Stimulated activated CD8-positive, alpha-beta memory T cell treated with anti-CD3 and anti-CD28 coated beads, Interleukin-7, amount 100 ng/mL, for 4 hours (primary cell): ENCODE measurements at regions not wholly inside any gene's neighbourhood (a gene's known extent, or its start where the extent isn't known, plus 50 kb on each side); places are given as distances from the start of the nearest gene placed in this dataset.
"Not testable (repeated sequence)": the region's sequence is repeated elsewhere in the genome, so short reads cannot be mapped to it uniquely, and the experiment has no call there.

Experiments
- DNase-seq, 2 donors: peaks; one replicate each; pipeline ENCODE4 v3.0.0-alpha.2; 2020; ENCODE audit warnings: low read depth in 2 of 2

DNA sequence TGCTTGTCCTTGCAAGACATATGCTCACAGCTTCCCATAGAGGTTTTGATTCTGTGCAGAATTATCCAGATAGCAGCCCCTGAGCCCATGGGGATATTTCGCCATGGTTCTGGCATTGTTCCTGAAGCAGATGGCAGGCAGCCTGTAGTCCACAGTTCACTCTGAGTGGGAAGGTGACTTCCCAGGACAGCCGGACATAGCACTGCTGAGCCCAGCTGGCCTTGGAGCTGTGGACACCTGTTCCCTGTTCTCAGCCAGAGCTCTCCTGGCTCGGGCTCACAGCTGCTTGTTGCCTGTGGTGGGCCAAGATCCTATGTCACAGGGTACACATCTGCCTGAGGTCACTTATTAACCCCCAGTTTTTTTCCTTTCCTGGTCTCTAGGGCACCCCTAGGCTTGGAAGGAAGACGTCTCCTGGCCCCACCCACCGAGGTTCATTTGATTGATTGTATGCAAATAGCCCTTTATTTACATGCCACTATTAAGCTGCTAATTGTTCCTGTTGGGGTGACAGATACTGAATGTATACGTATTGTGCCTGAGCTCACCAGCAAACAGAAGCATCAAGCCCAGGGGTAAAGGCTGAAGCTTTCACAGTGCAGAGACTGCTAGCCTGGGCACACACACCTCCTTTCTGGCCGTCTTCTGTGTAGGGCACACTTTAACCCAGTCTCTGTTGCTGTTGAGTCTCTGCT lies 96.6 kb upstream of the DMRT1 start:
- DNase-seq, result no peak

DNA sequence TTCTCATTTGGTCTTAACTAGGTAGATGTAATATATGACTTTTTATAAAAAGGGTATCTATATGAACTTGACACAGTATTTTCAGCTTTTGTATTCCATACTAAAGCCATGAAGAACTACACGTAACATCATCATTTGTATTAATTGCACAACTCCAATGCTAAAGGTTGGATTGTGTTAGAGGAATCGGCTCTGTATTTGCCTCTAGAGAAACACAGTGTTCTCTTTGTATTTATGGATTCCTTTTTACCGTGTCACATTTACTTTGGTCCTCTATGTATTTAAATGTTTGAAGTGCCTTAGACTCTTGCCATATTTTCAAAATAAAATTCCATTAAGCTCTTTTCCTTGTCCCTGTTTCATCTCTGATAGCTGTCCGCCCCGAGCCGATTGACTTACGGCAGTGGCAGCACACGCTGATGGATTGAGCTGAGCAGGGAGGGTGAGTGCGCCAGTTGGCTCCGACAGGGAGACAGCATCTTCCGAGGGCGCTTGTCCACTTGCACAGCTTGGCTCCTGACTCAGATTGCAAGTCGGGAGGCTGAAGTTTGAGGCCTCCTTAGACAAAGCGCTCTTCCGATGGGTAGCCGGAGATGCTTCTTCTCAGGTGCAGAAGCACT lies 95.6 kb upstream of the DMRT1 start:
- DNase-seq, result no peak

DNA sequence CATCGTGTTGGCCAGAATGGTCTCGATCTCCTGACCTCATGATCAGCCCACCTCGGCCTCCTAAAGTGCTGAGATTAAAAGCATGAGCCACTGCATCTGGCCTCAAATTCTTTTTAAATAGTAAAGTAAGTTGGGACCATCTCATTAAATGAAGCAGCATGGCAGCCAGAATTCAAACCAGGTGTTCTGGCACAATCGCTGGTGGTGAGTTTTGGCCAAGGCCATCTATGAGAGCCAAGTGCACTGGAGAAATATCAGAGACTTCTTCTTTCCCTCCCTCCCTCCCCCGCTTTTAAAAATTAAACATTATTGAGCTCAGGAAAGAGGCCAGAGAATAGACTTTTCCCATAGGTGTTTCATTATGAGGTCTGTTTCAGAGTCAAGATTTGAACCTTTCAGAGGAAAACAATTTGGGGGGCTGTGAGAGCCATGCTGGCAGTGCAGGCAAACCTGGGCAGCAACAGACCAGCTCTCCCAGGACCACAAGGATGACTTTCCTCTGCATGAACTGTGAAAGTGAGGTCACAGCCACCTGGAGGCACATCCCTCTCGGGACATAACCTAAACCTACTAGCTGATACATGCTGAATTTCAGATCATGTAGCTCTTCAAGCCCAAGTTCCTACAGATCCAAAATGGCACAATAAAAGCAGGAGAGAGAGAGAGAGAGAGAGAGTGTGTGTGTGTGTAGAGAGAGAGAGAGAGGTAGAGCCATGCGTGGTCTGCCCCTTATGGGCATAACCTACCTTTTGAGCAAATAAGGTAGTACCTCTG lies 94.6 kb upstream of the DMRT1 start:
- no peak for DNase-seq

DNA sequence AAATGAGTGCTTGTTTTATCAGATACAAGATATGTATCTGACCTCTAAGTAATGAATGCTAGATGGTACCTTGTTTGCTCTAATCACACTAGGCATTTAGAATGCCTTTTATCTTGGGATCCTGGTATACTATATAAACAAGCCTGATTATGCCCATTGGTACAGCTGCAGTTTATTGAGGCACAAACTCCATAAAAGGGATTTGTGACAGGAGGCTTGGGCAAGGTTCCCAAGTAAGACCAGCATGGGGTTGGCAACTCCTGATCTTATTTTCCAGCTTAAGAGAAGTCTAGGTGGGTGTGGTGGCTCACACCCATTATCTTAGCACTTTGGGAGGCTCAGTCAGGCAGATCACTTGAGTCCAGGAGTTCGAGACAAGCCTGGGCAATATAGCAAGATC lies 93.9 kb upstream of the DMRT1 start:
- DNase-seq, result no peak

DNA sequence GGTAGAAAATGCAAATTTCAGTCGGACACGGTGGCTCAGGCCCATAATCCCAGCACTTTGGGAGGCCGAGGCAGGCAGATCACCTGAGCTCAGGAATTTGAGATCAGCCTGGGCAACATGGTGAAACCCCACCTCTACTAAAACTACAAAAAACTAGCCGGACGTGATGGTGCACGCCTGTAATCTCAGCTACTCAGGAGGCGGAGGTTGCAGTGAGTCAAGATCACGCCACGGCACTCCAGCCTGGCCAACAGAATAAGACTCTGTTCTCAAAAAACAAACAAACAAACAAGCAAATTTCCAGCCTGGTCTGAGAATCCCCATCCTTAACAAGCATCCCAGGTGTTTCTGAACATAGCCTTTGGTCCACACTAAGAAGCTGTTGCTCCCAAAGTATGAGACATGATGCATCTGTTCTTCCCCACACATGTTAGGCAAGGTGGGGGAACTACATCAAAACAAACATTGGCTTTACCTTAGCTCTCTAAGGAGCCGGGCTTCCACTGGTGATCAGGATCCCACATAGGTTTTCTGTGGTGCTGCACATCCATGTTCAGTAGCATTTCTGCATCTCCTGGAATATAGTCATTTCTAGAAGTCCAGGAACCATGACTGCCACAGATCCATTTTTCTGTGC lies 92.5 kb upstream of the DMRT1 start:
- no peak for DNase-seq

DNA sequence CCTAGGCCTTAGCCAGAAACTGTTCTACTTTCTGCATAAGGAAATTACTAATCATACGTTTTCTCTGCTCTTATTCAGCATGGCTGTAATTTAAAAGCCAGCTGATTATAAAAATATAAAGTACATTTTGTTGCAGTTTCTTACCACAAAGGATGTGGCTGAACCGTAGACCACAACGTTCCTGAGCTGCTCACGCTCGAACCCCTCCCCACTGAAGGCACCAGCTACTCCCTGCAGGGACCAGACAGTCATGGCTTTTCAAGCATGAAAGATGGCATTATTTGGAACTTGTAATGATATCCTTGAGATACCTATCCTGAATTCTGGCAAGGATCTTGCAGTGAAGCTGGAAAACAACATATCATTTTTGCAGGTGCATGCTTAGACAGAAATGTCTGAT lies 91.8 kb upstream of the DMRT1 start:
- DNase-seq, result peak; percentile 1 to 11

DNA sequence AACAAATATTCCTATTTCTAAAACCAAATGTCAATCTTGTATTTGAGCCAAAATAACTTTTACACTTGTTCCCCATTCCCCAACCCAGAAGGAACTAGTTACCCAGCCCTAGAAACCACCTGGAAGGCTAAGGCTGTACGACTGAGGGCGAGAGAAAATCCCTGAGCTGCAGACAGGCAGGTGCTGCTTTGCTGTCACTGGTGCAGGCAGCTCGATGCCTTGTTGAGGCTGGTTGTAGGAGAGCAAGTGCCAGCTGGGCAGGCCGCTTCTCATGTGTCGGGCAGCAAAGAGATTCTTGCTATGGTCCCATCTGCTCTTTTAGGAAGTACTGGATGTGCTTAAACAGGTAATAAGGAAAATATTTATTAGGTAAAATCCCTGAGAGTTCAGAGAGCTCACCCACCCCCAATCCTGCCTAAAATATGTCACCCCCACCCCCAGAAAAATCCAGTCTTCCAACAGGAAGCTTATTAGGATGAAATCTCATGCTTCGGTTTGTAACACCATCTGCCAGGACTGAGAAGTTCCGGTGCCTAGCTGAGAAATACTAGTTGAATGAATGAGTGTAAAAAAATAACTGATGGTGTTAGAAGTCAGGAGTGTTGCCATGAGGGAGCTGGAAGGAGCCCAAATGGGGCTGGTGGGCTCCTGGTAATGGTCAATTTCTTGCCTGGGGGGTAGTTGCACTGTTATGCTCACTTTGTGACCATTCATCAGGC lies 91.1 kb upstream of the DMRT1 start:
- no peak for DNase-seq

DNA sequence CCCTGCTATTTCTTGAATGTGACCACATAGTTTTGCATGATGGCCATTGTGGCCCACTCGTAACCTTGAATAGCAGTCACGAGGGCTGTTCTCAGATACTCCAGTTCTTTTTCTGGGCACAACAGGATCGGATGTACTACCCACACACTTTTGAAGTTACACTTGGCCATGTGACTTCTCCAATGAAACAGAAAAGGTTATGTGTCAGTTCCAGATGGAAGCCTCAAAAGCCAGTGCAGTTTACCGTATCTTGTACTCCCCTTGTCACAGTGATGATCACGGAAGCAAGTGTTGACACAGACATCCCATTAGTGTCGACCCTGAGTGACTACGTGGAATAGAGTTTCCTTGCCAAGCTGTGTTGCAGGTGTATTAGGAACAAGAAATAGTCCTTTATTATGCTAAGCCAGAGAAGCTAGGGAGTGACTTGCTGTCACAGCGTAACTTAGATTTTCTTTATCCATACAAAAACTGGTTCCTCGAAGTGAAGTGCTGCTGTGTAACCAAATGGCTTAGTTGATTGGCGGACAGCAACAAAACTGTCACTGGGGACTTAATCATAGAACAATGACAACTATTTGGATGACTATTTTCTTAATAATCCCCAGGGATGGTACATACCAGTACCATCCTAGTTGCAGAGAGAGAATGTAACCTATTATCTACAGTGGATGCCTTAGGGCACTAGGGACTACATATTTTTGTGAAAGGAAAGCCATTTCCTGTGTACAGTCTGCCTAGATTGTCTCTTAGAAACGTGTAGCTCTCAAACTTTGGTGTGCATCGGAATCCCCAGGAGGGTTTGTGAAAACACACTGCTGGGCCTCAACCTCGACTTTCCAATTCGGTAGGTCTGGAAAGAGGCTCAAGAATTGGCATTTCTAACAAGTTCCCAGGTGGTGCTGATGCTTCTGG lies 90.1 kb upstream of the DMRT1 start:
- no peak for DNase-seq

DNA sequence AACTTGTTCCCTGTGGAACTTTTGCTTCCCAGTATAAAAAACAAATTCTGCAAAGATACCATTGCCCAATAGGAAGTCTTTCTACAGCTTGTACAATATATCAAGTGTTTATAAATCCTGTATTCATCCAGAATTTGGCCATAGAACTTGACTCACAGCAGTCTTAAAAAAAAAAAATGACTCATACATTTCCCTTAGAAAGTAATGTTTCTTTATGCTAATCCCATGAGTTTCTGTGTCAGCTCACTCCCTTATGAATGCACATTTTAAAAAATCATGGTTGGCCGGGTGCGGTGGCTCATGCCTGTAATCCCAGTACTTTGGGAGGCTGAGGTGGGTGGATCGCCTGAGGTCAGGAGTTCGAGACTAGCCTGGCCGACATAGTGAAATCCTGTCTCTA lies 89.3 kb upstream of the DMRT1 start:
- DNase-seq, result no peak

DNA sequence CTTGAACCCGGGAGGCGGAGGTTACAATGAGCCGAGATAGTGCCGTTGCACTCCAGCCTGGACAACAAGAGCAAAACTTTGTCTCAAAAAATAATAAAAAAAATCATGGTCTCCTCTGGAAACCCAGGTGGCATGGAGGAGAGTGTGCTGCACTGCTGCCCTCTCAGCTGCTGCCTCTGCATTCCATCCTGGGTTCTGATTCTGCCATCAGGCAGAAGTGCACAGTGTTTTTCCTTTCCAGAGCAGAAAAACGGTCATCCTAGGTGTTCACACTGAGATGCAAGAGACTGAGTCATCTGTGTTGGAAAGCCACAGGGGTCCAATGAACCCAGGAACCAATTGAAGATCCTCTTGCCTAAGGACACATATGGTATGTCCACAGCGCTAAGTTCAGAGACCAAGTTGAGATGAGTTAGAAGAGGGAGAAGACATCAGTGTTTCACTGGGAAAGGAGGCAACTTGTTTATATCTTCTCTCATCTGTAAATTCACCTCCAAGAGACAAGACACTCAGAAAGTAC lies 88.8 kb upstream of the DMRT1 start:
- no peak for DNase-seq

DNA sequence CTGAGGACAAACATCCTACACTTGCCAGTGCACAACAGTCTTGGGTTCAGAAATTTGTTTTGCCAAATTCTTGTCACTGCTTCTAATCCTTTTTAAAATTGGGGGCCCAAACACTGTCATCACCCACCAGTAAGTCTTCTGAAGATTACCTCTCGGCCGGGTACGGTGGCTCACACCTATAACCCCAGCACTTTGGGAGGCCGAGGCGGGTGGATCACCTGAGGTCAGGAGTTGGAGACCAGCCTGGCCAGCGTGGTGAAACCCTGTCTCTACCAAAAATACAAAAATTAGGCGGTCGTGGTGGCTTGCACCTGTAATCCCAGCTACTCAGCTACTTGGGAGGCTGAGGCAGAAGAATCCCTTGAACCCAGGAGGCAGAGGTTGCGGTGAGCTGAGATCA lies 87.8 kb upstream of the DMRT1 start:
- DNase-seq, result not testable (repeated sequence)

DNA sequence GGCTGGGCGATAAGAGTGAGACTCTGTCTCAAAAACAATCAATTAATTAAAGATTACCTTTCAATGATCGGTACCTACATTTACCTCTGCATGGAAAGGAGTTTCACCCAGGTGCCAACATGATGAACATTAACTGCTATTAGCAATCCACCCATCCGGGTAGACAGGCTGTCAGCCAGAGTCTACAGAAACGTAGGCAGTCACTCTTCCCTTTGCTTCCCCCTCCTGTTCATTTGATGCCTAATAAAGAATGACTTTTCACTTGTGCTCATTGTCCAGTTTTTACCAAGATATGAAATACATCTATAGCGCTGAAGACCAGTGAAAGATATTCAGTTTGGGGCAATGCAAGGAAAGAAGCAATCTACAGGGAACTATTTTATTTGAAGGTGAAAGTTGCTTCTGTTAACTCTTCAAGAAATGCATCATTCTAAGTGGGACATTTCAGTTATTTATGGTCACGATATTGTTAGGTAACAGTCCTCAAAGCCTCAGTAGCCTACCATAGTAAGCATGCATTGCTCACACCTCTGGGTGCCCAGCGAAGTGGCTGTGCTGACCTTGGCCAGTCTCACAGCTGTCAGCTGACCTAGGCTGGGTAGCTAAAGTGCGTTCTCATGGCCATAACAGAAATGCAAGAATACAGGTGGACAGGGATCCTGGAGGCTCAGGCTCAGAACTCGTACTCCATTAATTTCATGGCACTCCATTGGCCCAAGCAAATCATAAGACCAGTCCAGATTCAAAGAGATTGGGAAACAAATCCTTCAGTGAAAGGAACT lies 87.2 kb upstream of the DMRT1 start:
- DNase-seq, result no peak

DNA sequence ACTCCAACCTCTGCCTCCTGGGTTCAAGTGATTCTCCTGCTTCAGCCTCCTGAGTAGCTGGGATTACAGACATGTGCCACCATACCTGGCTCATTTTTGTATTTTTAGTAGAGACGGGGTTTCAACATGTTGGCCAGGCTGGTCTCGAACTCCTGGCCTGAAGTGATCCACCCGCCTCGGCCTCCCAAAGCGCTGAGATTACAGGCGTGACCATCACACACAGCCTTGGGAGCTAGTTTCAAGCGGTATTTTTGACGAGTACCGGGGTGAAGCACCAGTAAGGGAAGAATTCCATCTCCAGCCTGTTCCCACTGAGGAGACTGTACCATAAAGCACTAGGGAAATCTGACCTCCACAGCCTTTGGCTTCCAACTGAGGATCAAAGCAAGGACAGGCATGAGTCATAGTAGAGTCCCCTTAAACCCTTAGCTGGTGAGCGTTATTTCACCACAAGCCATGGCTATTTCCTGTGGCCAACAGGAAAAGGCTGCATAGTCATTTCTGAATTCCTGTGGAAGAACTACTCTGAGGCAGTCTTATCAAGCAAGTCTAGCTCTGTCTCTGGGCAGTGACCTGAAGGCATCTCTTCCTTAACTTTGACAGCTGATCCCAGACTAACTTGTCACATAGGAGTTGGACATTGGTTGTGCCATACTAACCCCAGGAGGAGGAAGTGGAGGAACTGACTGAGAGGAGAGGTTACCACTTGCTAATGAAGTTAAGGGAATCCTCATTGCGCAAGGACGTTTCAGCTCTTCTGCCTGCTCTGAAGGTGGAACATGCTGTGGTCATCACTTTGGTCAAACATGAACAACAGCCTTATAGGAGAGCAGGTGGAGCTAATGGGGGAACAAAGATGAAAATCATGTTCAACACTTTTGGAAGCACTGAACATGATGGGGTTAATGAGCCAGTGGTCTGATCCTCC lies 85.8 kb upstream of the DMRT1 start:
- no peak for DNase-seq

DNA sequence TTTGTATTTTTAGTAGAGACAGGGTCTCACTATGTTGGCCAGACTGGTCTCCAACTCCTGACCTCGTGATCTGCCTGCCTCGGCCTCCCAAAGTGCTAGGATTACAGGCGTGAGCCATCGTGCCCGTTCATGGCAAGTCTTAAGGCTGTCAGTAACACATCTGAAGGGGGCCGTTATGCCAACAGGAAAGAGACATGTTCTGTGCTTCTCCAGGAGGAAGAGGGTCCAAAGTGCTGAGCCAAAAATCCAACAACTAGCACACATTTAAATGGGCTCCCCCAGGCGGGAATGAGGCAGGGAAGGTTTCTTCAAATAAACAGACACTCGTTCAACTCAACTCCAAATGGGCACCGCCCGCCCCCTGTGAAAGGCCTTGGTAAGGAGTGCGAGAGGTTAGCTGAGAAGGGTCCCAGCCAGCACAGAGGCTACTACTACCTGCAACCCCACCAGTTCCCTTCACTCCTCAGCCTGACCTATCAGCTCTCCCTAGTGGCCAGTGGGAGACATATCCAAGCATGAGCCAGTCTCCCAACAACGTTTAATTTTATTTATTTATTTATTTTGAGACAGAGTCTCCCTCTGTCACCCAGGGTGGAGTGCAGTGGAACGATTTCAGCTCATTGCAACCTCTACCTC lies 84.1 kb upstream of the DMRT1 start:
- DNase-seq, result no peak

DNA sequence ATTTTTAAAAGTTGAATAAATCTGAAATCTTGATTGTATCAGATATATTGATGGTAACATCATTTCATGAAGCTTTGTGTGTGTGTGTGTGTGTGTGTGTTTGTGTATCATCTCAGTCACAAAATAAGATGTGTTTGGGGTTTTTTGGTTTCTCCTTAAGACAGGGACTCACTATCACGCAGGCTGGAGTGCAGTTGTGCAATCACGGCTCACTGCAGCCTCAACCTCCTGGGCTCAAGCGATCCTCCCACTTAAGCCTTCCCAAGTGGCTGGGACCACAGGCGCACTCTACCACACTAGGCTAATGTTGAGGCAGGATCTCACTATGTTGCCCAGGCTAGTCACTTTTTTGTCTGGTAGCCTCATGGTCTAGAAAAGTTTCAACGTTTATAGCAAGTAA lies 83.4 kb upstream of the DMRT1 start:
- no peak for DNase-seq

DNA sequence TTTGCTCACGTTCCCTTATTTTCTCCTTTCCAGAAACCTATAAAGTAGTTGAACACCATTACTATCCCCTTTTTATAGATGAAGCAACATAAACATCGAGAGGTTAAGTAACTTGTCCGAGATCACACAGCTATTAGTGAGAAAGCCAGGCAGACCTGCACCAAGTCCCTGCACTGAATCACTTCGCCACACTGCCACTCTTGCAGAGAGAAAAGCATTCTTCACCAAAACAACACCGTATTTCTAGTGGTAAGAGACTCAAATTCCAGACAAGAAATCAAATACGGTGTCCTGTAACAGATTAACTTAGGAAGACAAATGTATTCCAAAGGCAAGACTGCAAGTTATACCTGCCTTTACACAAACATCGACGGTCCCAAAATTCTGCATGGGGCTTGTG lies 82.0 kb upstream of the DMRT1 start:
- no peak for DNase-seq

DNA sequence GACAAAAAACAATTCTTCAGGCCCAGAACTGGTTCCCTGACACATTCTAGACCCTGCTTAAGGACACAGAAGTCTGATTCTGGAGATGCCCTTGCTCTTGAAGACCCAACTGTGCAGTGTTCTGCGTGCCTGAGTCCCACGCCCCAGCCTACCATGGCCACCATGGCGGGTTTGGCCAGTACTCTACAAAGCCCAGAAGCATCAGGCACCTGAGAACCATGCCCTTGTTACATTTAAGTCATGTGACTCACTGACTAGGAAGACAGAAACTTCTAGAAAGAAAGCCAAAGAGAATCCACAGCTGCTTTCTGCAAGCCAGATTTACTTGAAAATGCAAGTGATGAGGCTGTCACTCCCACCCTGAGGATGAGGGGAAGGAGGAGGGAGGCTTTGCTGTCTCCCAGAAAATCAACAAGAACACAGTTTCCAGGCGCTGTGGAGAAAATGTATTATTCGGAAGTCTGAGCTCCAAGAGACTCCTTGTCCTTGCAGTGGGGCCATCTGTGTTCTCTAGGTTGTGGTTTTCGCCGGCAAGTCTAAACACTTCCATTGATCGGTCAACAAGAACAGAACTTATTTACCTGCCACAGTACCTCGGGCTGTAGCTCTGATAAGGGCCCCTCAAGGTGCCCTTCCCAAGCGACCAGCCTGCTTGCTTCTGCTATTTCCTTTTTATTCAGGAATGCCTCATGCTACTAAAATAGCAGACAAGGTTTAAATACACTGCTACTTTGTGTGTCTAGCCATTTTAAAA lies 81.3 kb upstream of the DMRT1 start:
- DNase-seq, result no peak
